Fibroblast of lung (primary cell): ENCODE measurements at regions not wholly inside any gene's neighbourhood (a gene's known extent, or its start where the extent isn't known, plus 50 kb on each side); places are given as distances from the start of the nearest gene placed in this dataset.

ENCODE experiments used
- CTCF ChIP-seq, 2 donors: IDR thresholded peaks in 1 of 2; conservative IDR thresholded peaks in 1 of 2; 1 replicate in 1 of 2; 2 replicates in 1 of 2; pipeline ENCODE4 v1.5.1; 2011 to 2012; ENCODE audit warnings: low read length in 2 of 2, control low read depth in 1 of 2, inconsistent platforms in 1 of 2, low read depth in 1 of 2, mild to moderate bottlenecking in 1 of 2
- EZH2 ChIP-seq: IDR thresholded peaks from 2 replicates; pipeline ENCODE4 v1.5.1; 2012; ENCODE audit warnings: low read length, control low read depth, mild to moderate bottlenecking; ENCODE audit errors: missing control alignments

- TF ChIP-seq CTCF (conservative IDR thresholded peaks at IDR 0.05 in 1 of 2, IDR thresholded peaks at IDR 0.05 in 1 of 2; ENCODE audit: low read depth in 1 of 2, low read length in 2 of 2) (no peak), EZH2 (no peak)
Measured at GRCh38 chr2:181352158-181352557, 105.0 kb upstream of the ITGA4 start.
